ENCODE measurements at regions not wholly inside any gene's neighbourhood (a gene's known extent, or its start where the extent isn't known, plus 50 kb on each side); places are given as distances from the start of the nearest gene placed in this dataset.
A peak's percentile ranks its signal among the peaks of the same experiment; 100 is the strongest.

DNA sequence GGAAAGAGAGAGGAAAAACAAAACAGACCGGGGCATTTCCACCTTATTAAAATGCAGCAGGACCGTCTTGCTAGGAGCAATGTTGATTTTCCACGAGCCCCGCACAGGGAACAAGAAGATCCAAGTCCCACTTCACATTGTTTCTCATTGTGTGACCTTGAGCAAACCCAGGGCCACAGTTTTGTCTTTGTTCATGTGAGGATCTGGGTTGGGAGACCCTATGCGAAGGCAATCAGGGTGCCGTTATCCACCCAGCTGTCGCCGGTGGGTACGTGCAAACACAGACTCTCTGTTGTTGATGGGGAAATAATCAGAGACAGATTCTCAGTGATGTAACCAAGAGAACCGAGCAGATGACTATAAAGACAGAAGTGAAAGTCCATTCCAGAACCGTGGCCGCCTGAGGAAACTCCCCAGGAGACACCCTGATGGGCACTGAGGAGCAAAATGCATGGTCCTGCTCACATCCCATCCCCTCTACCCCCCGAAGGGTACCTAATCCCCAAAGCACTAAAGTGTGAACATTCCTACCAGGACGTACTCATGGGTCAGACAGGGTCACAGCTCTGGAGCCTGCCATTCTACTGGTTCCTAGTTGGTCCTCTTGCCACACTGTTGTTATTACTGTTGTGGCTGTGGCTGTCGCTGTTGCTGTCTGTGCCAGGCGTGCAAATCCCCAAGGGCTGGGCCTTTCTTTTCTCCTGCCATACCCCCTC, 102.7 kb upstream of the RBPJ start:
- DNase-seq (no peak), ATAC-seq (no peak)
- Histone ChIP-seq H3K4me1 (ENCODE audit: control insufficient read depth, insufficient read depth, low read length) (peaks cover 7% of the 10 kb centered on the region), H3K36me3 (ENCODE audit: control insufficient read depth, insufficient read depth, low read length) (no peaks in the 10 kb centered on the region), H3K9me3 (ENCODE audit: control insufficient read depth, insufficient read depth, low read length) (no peaks in the 10 kb centered on the region), H3K27me3 (ENCODE audit: control insufficient read depth, insufficient read depth, low read length) (peaks cover 3% of the 10 kb centered on the region), H3K27ac (ENCODE audit: low read length) (peak overlapping the region; percentile 31), H3K4me3 (ENCODE audit: low read length) (no peak overlapping the region)
- H3K9me3 Mint-ChIP-seq: no peaks in the 10 kb centered on the region
- peaks cover 12 to 21% of the 10 kb centered on the region in 2 donors for H3K27me3 Mint-ChIP-seq (ENCODE audit: low read depth in 2 of 2)
- H3K27ac Mint-ChIP-seq: no peak overlapping the region
- TF ChIP-seq, protein P1, sequence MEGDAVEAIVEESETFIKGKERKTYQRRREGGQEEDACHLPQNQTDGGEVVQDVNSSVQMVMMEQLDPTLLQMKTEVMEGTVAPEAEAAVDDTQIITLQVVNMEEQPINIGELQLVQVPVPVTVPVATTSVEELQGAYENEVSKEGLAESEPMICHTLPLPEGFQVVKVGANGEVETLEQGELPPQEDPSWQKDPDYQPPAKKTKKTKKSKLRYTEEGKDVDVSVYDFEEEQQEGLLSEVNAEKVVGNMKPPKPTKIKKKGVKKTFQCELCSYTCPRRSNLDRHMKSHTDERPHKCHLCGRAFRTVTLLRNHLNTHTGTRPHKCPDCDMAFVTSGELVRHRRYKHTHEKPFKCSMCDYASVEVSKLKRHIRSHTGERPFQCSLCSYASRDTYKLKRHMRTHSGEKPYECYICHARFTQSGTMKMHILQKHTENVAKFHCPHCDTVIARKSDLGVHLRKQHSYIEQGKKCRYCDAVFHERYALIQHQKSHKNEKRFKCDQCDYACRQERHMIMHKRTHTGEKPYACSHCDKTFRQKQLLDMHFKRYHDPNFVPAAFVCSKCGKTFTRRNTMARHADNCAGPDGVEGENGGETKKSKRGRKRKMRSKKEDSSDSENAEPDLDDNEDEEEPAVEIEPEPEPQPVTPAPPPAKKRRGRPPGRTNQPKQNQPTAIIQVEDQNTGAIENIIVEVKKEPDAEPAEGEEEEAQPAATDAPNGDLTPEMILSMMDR (IDR thresholded peaks at IDR 0.05): no peak
- H3K4me3 Mint-ChIP-seq: no peak overlapping the region
- intact Hi-C loops (cut with micrococcal nuclease): no loop called here
- WGBS (ENCODE audit: insufficient coverage): 82% methylated on average over 16 of the region's 16 CpGs
- H3K4me1 Mint-ChIP-seq: peaks cover 0 to 9% of the 10 kb centered on the region in 2 donors
- H3K36me3 Mint-ChIP-seq: no peaks in the 10 kb centered on the region

DNA sequence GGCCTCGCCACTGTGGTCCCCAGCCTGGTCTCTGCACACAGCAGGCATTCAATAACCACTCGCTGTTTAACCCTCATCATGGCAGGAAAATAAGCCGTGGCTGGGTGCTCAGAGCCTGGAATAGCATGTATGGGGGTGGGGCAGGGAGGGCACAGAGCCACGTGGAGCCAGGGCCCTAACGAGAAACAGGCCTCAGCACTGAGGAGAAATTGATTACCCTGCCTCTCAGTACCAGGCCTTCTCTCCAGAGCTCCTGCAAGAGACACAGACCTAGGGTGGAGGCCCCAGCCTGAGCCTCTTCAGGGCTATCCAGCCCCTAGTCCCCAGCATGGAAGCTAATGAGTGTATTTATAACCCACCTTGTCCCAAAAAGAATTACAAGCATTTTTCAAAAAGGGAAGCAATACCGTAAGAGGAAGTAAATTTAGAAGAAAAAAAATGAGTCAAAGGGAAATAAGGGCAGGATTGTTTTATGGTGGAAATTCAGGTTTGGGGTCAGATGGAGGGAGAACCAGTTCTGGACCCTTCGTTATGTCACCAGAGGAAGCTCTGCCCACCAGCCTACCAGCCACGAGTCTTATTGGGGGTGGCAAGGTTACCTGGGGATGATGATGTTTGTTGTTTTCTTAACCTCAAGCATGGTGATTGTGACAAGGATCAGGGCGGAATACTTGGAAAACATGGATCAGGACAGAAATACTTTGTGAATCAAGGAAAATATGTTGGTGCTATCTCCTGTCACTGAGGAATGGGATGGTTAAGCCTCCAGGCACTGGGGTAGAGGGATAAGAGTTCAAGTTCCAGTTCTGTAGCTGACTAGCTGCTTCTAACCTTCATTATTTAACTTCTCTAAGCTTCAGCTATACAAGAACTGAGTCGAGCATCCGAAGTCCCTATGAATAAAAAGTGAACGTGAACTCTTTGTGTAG, 101.9 kb upstream of the RBPJ start:
- ATAC-seq (no peak), DNase-seq (no peak)
- TF ChIP-seq, protein P1 (IDR thresholded peaks at IDR 0.05): no peak
- H3K27me3 Mint-ChIP-seq (ENCODE audit: low read depth in 2 of 2): peaks cover 4 to 13% of the 10 kb centered on the region in 2 donors
- Histone ChIP-seq H3K27ac (ENCODE audit: low read length) (peak overlapping the region; percentile 31), H3K9me3 (ENCODE audit: control insufficient read depth, insufficient read depth, low read length) (no peaks in the 10 kb centered on the region), H3K4me1 (ENCODE audit: control insufficient read depth, insufficient read depth, low read length) (peaks cover 7% of the 10 kb centered on the region), H3K36me3 (ENCODE audit: control insufficient read depth, insufficient read depth, low read length) (no peaks in the 10 kb centered on the region), H3K4me3 (ENCODE audit: low read length) (no peak overlapping the region), H3K27me3 (ENCODE audit: control insufficient read depth, insufficient read depth, low read length) (no peaks in the 10 kb centered on the region)
- H3K27ac Mint-ChIP-seq: no peak overlapping the region
- peaks cover 0 to 3% of the 10 kb centered on the region in 2 donors for H3K4me1 Mint-ChIP-seq
- H3K4me3 Mint-ChIP-seq: no peak overlapping the region
- H3K9me3 Mint-ChIP-seq: no peaks in the 10 kb centered on the region
- 71% methylated on average over 11 of the region's 12 CpGs for WGBS (ENCODE audit: insufficient coverage)
- intact Hi-C loops (cut with micrococcal nuclease): no loop called here
- no peaks in the 10 kb centered on the region for H3K36me3 Mint-ChIP-seq

DNA sequence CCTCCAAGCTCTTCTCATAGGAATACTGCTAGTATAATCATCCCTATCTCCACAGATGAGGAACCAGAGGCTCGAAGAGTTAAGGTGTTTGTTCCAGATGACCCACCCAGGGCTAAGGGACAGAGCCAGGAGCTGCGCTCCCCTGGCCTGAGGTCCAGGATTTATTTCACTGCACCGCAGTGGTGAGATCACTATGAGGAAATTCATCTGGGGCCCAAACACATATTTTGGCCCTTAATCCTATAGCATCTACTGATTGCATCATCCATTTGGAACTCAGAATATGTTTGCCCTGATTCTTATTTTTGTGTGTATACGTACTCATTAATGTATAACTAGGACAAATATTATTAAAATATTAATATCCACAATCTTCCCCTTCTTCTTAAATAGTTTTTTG, 100.1 kb upstream of the RBPJ start:
- Mint-ChIP-seq H3K36me3 (no peaks in the 10 kb centered on the region), H3K4me3 (no peak overlapping the region), H3K27ac (no peak overlapping the region), H3K27me3 (ENCODE audit: low read depth in 2 of 2) (peaks cover 6 to 13% of the 10 kb centered on the region in 2 donors), H3K9me3 (no peaks in the 10 kb centered on the region), H3K4me1 (no peaks in the 10 kb centered on the region)
- Histone ChIP-seq H3K27me3 (ENCODE audit: control insufficient read depth, insufficient read depth, low read length) (no peaks in the 10 kb centered on the region), H3K9me3 (ENCODE audit: control insufficient read depth, insufficient read depth, low read length) (no peaks in the 10 kb centered on the region), H3K27ac (ENCODE audit: low read length) (no peak overlapping the region), H3K36me3 (ENCODE audit: control insufficient read depth, insufficient read depth, low read length) (no peaks in the 10 kb centered on the region), H3K4me3 (ENCODE audit: low read length) (no peak overlapping the region), H3K4me1 (ENCODE audit: control insufficient read depth, insufficient read depth, low read length) (peaks cover 7% of the 10 kb centered on the region)
- intact Hi-C loops (cut with micrococcal nuclease): no loop called here
- TF ChIP-seq, protein P1 (IDR thresholded peaks at IDR 0.05): no peak
- DNase-seq (no peak), ATAC-seq (no peak)
- 90% methylated on average over 3 of the region's 4 CpGs for WGBS (ENCODE audit: insufficient coverage)

Data from natural killer cell (primary cell).